ENCODE measurements at regions not wholly inside any gene's neighbourhood (a gene's known extent, or its start where the extent isn't known, plus 50 kb on each side); places are given as distances from the start of the nearest gene placed in this dataset.
"Not testable (repeated sequence)": the region's sequence is repeated elsewhere in the genome, so short reads cannot be mapped to it uniquely, and the experiment has no call there.

GRCh38 chr11:92546603-92547002 lies 322.0 kb downstream of the FAT3 start:
- DNase-seq, result no peak

DNA sequence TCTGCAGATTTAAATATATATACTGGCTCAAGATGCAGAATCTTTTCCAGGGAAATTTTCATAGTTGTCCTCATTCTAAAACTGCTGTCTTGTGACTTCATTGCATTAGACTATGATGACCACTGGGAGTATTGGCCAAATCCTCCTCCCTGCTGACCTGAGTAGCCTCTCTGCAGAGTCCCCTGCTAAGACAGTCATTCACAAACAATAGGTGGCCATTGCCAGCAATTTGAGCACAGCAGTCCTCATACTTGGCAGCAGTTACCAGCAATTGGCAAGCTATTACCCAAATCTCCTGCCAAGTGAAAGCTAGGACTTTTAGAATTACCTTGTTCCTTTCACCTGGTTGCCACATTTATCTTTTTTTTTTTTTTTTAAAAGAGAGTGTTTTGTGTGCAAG lies 325.8 kb downstream of the FAT3 start:
- DNase-seq, result no peak

DNA sequence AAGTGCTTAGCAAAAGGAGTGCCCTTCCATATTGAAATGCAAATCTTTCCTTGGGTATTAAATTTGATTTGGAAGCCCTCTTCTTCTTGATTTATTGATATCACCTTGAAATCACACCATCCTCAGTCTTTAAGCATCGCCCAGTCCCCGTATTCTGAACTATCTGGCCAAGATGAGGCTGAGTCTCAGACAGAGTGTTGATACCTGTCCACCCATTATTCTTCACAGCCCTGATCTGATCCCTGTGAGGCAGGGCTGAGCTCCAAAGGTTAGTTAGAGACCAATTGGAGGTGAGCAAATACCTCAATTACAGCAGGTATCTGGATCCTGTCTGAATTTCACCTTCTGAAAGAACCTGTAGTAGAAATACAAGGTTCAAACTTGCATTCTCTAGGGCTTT lies 326.3 kb downstream of the FAT3 start:
- no peak for DNase-seq

- no peak for DNase-seq
Observed at GRCh38 chr11:92552942-92553341, 328.3 kb downstream of the FAT3 start.

DNA sequence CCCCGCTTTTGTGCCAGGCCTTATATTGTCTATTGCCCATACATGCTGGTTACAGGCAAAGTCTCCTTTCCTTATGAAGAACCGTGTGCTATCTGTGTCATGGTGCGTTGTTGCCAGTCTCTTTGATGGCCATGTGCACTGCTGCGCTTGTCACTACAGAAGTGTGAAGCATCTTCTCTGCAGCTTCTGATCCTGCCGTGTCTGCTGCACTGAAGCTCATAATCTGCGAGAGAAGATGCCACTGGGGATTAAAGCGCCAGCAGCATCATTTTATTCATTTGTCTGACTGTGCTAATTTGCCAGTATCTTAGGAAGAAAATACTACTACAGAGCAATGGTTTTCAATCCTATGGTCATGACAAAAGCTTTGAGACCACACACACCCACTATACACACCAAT lies 330.1 kb downstream of the FAT3 start:
- no peak for DNase-seq

- no peak for DNase-seq
Observed at GRCh38 chr11:92556431-92556830, 331.8 kb downstream of the FAT3 start.

DNA sequence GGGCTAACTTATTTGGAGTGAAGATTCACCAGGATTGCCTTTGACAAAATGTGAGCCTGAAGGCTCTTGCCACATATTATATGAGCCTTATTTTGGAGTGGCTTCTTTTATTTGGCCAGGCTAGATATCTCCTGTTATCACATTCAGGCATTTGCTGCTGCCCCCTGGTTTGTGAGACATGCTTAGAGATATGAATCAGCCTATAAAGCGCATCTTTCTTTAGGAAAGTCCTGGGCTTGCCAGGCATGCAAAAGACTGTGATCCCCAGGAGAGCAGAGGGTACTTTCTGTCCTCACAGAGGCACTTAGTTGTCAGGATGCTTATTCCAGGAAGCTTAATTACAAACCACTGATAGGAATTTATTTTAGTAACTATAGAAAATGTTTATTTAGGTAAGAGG lies 333.3 kb downstream of the FAT3 start:
- DNase-seq, result no peak

GRCh38 chr11:92558323-92558722 lies 333.7 kb downstream of the FAT3 start:
- DNase-seq, result no peak

- DNase-seq, result no peak
Observed at GRCh38 chr11:92569726-92570125, 345.1 kb downstream of the FAT3 start.

- no peak for DNase-seq
Observed at GRCh38 chr11:92572559-92572958, 347.9 kb downstream of the FAT3 start.

GRCh38 chr11:92576315-92576714 lies 351.7 kb downstream of the FAT3 start:
- no peak for DNase-seq

DNA sequence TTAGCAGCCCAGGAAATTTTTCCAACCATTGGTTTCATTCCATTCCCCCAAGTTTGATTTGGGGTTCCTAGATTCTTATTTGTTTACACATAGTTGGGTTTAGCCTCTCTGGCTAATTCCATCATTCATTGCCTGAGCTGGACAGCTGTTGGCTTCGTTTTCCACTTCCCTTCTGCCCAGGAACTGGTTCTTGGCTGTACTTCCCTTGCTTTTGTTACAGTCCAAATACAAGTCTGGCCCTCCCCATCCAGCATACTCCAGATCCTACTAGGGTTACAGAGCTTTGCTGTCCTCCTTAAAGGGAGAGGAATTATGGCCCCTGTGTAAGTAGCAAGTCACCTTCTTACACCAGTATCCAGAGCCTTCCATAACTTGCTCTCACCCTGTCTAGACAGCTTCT lies 356.3 kb downstream of the FAT3 start:
- DNase-seq, result no peak

GRCh38 chr11:92588393-92588792 lies 363.8 kb downstream of the FAT3 start:
- DNase-seq, result no peak

GRCh38 chr11:92589512-92589911 lies 364.9 kb downstream of the FAT3 start:
- DNase-seq, result no peak

DNA sequence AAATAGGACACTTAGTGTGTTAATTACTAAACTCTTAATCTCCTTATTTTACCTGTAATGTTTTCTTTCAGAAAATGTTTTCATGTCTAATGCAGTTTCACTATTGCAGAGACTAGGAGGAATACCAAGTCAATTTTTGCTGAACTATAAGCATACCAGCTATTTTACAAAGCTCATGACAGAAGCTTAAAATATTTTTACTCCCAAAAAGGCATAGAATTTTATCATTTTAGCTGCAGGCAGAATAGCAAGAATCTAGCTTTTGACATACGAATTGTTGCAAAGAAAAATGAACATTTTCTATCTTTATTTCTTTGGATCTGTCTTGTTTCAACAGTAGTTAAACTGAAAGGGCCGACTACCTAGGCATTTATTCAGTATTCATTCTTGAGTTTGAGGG lies 366.9 kb downstream of the FAT3 start:
- DNase-seq, result no peak

DNA sequence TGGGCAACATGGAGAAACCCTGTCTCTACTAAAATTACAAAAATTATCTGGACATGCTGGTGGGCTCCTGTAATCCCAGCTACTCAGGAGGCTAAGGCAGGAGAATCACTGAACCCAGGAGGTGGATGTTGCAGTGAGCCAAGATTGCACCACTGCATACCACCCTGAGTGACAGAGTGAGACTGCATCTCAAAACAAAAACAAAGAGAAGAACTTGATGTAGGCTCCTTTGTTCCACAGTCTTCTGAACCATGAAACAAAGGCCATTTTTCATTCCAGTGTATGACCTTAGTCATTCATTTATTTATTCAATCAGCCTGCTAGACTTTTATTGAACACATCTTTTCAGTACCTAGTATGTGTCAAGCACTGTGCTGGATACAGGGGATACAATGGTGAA lies 369.6 kb downstream of the FAT3 start:
- DNase-seq, result no peak

GRCh38 chr11:92595052-92595451 lies 370.4 kb downstream of the FAT3 start:
- DNase-seq, result no peak

- DNase-seq, result no peak
Observed at GRCh38 chr11:92596596-92597317, 372.1 kb downstream of the FAT3 start.

- no peak for DNase-seq
Observed at GRCh38 chr11:92601048-92601447, 368.4 kb upstream of the MTNR1B start.

- no peak for DNase-seq
Observed at GRCh38 chr11:92605667-92606066, 363.8 kb upstream of the MTNR1B start.

DNA sequence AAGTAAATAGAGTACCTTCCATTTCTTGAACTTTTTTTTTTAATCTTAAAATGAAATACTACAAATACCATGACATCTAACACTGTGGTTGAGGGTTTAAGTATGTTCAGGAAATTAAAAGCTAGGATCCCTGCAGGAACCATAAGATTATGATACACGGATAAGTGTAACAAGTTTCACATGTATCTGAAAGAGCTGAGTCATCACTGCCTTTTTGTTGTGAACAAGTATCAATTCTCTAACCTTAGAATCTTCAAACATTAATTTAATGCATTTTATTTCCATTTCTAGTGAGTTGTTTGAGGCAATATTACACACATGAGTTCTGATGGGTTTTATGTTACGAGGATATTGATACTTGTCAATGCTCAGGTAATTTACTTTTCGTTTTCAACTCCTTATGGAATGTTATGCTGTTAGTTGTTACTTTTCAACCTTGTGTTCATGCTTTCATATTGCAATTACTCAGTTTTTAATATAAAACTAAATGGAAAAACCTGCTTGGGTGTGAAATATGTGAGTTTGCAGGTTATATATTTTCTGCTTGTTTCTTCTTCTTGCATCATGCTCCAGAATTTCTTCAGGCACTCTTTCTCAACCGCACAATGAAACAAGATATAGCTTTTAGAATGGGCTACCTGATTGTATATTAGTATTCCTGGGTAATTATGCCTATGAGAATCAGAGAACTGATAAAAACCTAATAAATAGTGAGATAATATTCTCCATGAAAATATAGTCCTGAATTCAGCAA lies 361.3 kb upstream of the MTNR1B start:
- no peak for DNase-seq

GRCh38 chr11:92611157-92611556 lies 358.3 kb upstream of the MTNR1B start:
- no peak for DNase-seq

GRCh38 chr11:92618020-92618419 lies 351.4 kb upstream of the MTNR1B start:
- DNase-seq, result not testable (repeated sequence)

GRCh38 chr11:92623055-92623454 lies 346.4 kb upstream of the MTNR1B start:
- DNase-seq, result no peak

GRCh38 chr11:92625894-92626293 lies 343.6 kb upstream of the MTNR1B start:
- no peak for DNase-seq
